Liver (tissue), 8 donors: ENCODE measurements at regions not wholly inside any gene's neighbourhood (a gene's known extent, or its start where the extent isn't known, plus 50 kb on each side); places are given as distances from the start of the nearest gene placed in this dataset.

Source experiments
- DNase-seq: peaks from one replicate; pipeline ENCODE4 v3.0.0-alpha.2; 2017; ENCODE audit warnings: low spot score
- H3K27ac ChIP-seq, 2 donors: one replicate each; pipeline ENCODE4 v1.7.0; 2013; ENCODE audit warnings: inconsistent platforms in 2 of 2, low read length in 2 of 2, control low read depth in 1 of 2, low read depth in 1 of 2, mild to moderate bottlenecking in 1 of 2
- H3K27me3 ChIP-seq, 4 donors: one replicate each; pipeline versions ENCODE4 v1.6.1 to v1.7.0; 2013; ENCODE audit warnings: low read length in 3 of 4, inconsistent platforms in 1 of 4, mild to moderate bottlenecking in 1 of 4, moderate library complexity in 1 of 4; ENCODE audit not compliant: control insufficient read depth in 4 of 4, insufficient read depth in 4 of 4
- H3K36me3 ChIP-seq, 4 donors: one replicate each; pipeline versions ENCODE4 v1.6.1 to v1.7.0; 2013; ENCODE audit warnings: low read length in 3 of 4, mild to moderate bottlenecking in 3 of 4, low read depth in 1 of 4, moderate library complexity in 1 of 4; ENCODE audit not compliant: control insufficient read depth in 4 of 4, insufficient read depth in 3 of 4
- H3K4me1 ChIP-seq, 4 donors: one replicate each; pipeline versions ENCODE4 v1.6.1 to v1.7.0; 2013; ENCODE audit warnings: low read length in 3 of 4, mild to moderate bottlenecking in 3 of 4, moderate library complexity in 1 of 4; ENCODE audit not compliant: control insufficient read depth in 4 of 4, insufficient read depth in 4 of 4
- H3K4me3 ChIP-seq, 3 donors: one replicate each; pipeline versions ENCODE4 v1.6.1 to v1.7.0; 2013; ENCODE audit warnings: low read length in 3 of 3, control low read depth in 1 of 3, low read depth in 1 of 3, mild to moderate bottlenecking in 1 of 3
- H3K9ac ChIP-seq, 2 donors: one replicate each; pipeline ENCODE4 v1.7.0; 2013; ENCODE audit warnings: low read length in 2 of 2, mild to moderate bottlenecking in 2 of 2, moderate library complexity in 2 of 2, control low read depth in 1 of 2, low read depth in 1 of 2
- H3K9me3 ChIP-seq, 4 donors: one replicate each; pipeline versions ENCODE4 v1.6.1 to v1.7.0; 2013; ENCODE audit warnings: low read length in 3 of 4; ENCODE audit not compliant: control insufficient read depth in 4 of 4
- EGR1 ChIP-seq, 2 donors: IDR thresholded peaks; 2 replicates each; pipeline ENCODE4 v1.6.1; 2016 to 2018; ENCODE audit warnings: antibody characterized with exemption in 2 of 2, low read depth in 2 of 2
- FOXA1 ChIP-seq: IDR thresholded peaks from 2 replicates; pipeline ENCODE4 v1.6.1; 2016; ENCODE audit warnings: antibody characterized with exemption
- FOXA2 ChIP-seq: IDR thresholded peaks from 2 replicates; pipeline ENCODE4 v1.6.1; 2016; ENCODE audit warnings: antibody characterized with exemption
- GABPA ChIP-seq, 2 donors: IDR thresholded peaks in 1 of 2; conservative IDR thresholded peaks in 1 of 2; 2 replicates each; pipeline ENCODE4 v1.6.1; 2016; ENCODE audit warnings: antibody characterized with exemption in 2 of 2, mild to moderate bottlenecking in 1 of 2, moderate library complexity in 1 of 2
- HNF4A ChIP-seq, 2 donors: conservative IDR thresholded peaks; 2 replicates each; pipeline ENCODE4 v1.6.1; 2016; ENCODE audit warnings: antibody characterized with exemption in 2 of 2, mild to moderate bottlenecking in 2 of 2
- HNF4G ChIP-seq: IDR thresholded peaks from 2 replicates; pipeline ENCODE4 v1.6.1; 2016; ENCODE audit warnings: antibody characterized with exemption
- JUND ChIP-seq, 2 donors: IDR thresholded peaks; 2 replicates each; pipeline ENCODE4 v1.6.1; 2016; ENCODE audit warnings: antibody characterized with exemption in 2 of 2
- NR2F2 ChIP-seq: IDR thresholded peaks from 2 replicates; pipeline ENCODE4 v1.6.1; 2016; ENCODE audit warnings: antibody characterized with exemption
- RAD21 ChIP-seq, 2 donors: IDR thresholded peaks; 2 replicates each; pipeline ENCODE4 v1.6.1; 2016; ENCODE audit warnings: antibody characterized with exemption in 2 of 2, mild to moderate bottlenecking in 2 of 2
- SP1 ChIP-seq: IDR thresholded peaks from 2 replicates; pipeline ENCODE4 v1.6.1; 2018; ENCODE audit warnings: antibody characterized with exemption, mild to moderate bottlenecking
- TAF1 ChIP-seq: conservative IDR thresholded peaks from 2 replicates; pipeline ENCODE4 v1.6.1; 2016; ENCODE audit warnings: antibody characterized with exemption, mild to moderate bottlenecking
- WGBS: extraction: QIAGEN DNeasy Blood & Tissue Kit; methylation state at CpG from one replicate; pipeline ENCODE4 v1.1.7; 2013; 5-methylcytosine and 5-hydroxymethylcytosine counted together
- TF ChIP-seq, protein P1 (sequence below): IDR thresholded peaks from 2 replicates; pipeline ENCODE4 v1.6.1; 2016; ENCODE audit warnings: antibody characterized with exemption
- TF ChIP-seq, protein P2 (sequence below): IDR thresholded peaks from 2 replicates; pipeline ENCODE4 v1.6.1; 2016; ENCODE audit warnings: antibody characterized with exemption
- TF ChIP-seq, protein P3 (sequence below): IDR thresholded peaks from 2 replicates; pipeline ENCODE4 v1.6.1; 2016; ENCODE audit warnings: antibody characterized with exemption, mild to moderate bottlenecking
- TF ChIP-seq, protein P4 (sequence below): fragments of 150-350 bp; IDR thresholded peaks from 2 replicates; pipeline ENCODE4 v1.5.1; 2017; ENCODE audit warnings: improper control_type of control experiment, low read depth, low read length; ENCODE audit not compliant: missing input control
- TF ChIP-seq, protein P5 (sequence below): IDR thresholded peaks from 2 replicates; pipeline ENCODE4 v1.6.1; 2016; ENCODE audit warnings: antibody characterized with exemption
- donor health status: healthy.
- donor health status: healthy.
- donor health status: healthy.
- donor health status: healthy.
- donor health status: healthy.

DNA sequence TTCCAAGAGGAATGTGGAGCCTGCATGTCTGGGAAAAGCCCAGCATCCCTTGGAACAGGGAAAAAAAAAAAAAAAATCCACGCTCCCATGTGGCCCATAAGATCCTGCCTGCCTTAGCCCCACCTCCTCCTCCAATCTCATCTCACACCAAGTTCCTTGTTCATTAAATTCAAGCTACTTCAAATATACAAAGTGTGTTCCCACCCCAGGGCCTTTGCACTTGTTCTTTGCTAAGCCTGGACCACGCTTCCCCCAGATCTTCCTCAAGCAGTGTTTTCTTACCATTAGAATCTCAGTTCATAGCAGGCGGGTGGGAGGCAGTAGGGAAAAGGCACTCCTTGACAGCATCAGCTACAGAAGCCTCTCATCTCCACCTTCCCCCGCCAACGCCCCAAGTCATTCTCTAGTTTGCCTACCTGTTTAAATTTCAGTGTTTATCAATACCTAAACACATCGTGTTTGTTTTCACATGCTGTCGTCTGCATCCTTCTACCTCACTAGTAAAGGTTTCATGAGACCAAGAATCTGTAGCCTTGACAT is 262.8 kb downstream of the FGFR2 start:
- no peaks in the 10 kb centered on the region for H3K9me3 ChIP-seq
- no peak overlapping the region for H3K9ac ChIP-seq
- no peak for DNase-seq
- TF ChIP-seq EGR1 (IDR thresholded peaks at IDR 0.05; ENCODE audit: low read depth in 2 of 2) (no peak), NR2F2 (no peak), JUND (IDR thresholded peaks at IDR 0.05) (no peak), HNF4G (no peak), GABPA (IDR thresholded peaks at IDR 0.05 in 1 of 2, conservative IDR thresholded peaks at IDR 0.05 in 1 of 2) (no peak)
- TF ChIP-seq, protein P1, sequence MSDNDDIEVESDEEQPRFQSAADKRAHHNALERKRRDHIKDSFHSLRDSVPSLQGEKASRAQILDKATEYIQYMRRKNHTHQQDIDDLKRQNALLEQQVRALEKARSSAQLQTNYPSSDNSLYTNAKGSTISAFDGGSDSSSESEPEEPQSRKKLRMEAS, result no peak
- TF ChIP-seq, protein P2, sequence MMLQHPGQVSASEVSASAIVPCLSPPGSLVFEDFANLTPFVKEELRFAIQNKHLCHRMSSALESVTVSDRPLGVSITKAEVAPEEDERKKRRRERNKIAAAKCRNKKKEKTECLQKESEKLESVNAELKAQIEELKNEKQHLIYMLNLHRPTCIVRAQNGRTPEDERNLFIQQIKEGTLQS, result no peak
- TF ChIP-seq, protein P3, sequence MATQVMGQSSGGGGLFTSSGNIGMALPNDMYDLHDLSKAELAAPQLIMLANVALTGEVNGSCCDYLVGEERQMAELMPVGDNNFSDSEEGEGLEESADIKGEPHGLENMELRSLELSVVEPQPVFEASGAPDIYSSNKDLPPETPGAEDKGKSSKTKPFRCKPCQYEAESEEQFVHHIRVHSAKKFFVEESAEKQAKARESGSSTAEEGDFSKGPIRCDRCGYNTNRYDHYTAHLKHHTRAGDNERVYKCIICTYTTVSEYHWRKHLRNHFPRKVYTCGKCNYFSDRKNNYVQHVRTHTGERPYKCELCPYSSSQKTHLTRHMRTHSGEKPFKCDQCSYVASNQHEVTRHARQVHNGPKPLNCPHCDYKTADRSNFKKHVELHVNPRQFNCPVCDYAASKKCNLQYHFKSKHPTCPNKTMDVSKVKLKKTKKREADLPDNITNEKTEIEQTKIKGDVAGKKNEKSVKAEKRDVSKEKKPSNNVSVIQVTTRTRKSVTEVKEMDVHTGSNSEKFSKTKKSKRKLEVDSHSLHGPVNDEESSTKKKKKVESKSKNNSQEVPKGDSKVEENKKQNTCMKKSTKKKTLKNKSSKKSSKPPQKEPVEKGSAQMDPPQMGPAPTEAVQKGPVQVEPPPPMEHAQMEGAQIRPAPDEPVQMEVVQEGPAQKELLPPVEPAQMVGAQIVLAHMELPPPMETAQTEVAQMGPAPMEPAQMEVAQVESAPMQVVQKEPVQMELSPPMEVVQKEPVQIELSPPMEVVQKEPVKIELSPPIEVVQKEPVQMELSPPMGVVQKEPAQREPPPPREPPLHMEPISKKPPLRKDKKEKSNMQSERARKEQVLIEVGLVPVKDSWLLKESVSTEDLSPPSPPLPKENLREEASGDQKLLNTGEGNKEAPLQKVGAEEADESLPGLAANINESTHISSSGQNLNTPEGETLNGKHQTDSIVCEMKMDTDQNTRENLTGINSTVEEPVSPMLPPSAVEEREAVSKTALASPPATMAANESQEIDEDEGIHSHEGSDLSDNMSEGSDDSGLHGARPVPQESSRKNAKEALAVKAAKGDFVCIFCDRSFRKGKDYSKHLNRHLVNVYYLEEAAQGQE, result no peak
- H3K27me3 ChIP-seq, result no peaks in the 10 kb centered on the region
- no peaks in the 10 kb centered on the region for H3K4me1 ChIP-seq
- H3K36me3 ChIP-seq, result no peaks in the 10 kb centered on the region
- no peak overlapping the region for H3K27ac ChIP-seq
- WGBS, result 80% methylated on average over 7 of the region's 7 CpGs
- H3K4me3 ChIP-seq, result no peak overlapping the region

DNA sequence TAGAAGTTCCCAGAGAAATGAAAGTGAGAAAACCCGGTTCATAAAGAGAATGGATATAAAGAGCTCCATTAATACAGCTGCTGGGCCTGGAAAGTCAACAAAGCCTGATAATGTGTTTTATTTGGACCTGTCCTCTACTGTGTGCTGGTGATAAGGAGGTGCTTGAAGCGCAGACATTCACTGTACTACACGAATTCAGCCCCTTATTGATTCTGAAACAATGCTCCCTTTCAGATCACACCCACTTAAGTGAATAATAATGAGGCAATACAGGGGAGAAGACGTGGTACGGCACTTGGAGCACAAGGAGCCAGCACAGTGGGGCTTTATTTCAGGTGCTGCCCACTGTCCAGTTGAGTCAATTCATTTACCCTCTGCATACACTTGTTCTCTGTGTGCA is 260.8 kb downstream of the FGFR2 start:
- no peak for DNase-seq
- Histone ChIP-seq H3K9ac (no peak overlapping the region), H3K27ac (no peak overlapping the region), H3K27me3 (no peaks in the 10 kb centered on the region), H3K36me3 (no peaks in the 10 kb centered on the region), H3K4me1 (no peaks in the 10 kb centered on the region), H3K9me3 (no peaks in the 10 kb centered on the region), H3K4me3 (no peak overlapping the region)
- WGBS, result 72% methylated on average over 5 of the region's 5 CpGs
- TF ChIP-seq JUND (IDR thresholded peaks at IDR 0.05) (no peak), TAF1 (no peak), HNF4A (conservative IDR thresholded peaks at IDR 0.05) (no peak), RAD21 (IDR thresholded peaks at IDR 0.05) (no peak), NR2F2 (no peak), FOXA1 (no peak), GABPA (IDR thresholded peaks at IDR 0.05 in 1 of 2, conservative IDR thresholded peaks at IDR 0.05 in 1 of 2) (no peak), FOXA2 (no peak), SP1 (no peak), EGR1 (IDR thresholded peaks at IDR 0.05; ENCODE audit: low read depth in 2 of 2) (no peak)
- TF ChIP-seq, protein P4, sequence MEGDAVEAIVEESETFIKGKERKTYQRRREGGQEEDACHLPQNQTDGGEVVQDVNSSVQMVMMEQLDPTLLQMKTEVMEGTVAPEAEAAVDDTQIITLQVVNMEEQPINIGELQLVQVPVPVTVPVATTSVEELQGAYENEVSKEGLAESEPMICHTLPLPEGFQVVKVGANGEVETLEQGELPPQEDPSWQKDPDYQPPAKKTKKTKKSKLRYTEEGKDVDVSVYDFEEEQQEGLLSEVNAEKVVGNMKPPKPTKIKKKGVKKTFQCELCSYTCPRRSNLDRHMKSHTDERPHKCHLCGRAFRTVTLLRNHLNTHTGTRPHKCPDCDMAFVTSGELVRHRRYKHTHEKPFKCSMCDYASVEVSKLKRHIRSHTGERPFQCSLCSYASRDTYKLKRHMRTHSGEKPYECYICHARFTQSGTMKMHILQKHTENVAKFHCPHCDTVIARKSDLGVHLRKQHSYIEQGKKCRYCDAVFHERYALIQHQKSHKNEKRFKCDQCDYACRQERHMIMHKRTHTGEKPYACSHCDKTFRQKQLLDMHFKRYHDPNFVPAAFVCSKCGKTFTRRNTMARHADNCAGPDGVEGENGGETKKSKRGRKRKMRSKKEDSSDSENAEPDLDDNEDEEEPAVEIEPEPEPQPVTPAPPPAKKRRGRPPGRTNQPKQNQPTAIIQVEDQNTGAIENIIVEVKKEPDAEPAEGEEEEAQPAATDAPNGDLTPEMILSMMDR, result no peak
- TF ChIP-seq, protein P3, result no peak
- TF ChIP-seq, protein P1, result no peak
- TF ChIP-seq, protein P5, sequence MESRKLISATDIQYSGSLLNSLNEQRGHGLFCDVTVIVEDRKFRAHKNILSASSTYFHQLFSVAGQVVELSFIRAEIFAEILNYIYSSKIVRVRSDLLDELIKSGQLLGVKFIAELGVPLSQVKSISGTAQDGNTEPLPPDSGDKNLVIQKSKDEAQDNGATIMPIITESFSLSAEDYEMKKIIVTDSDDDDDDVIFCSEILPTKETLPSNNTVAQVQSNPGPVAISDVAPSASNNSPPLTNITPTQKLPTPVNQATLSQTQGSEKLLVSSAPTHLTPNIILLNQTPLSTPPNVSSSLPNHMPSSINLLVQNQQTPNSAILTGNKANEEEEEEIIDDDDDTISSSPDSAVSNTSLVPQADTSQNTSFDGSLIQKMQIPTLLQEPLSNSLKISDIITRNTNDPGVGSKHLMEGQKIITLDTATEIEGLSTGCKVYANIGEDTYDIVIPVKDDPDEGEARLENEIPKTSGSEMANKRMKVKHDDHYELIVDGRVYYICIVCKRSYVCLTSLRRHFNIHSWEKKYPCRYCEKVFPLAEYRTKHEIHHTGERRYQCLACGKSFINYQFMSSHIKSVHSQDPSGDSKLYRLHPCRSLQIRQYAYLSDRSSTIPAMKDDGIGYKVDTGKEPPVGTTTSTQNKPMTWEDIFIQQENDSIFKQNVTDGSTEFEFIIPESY, result no peak
- TF ChIP-seq, protein P2, result no peak
